Esophagus muscularis mucosa (tissue), 4 donors: ENCODE measurements at regions not wholly inside any gene's neighbourhood (a gene's known extent, or its start where the extent isn't known, plus 50 kb on each side); places are given as distances from the start of the nearest gene placed in this dataset.

Source experiments
- DNase-seq: peaks from one replicate; pipeline ENCODE4 v3.0.0-alpha.2; 2017; ENCODE audit errors: extremely low spot score
- H3K27ac ChIP-seq, 4 donors: fragments of 200-600 bp; sonication (generic); replicated peaks in 1 of 4; 1 replicate in 3 of 4; 2 replicates in 1 of 4; pipeline ENCODE4 v1.5.1; 2016 to 2019; ENCODE audit warnings: mild to moderate bottlenecking in 1 of 4
- H3K27me3 ChIP-seq, 4 donors: fragments of 200-600 bp; sonication (generic); one replicate each; pipeline versions ENCODE4 v1.5.1 to v1.6.0; 2016 to 2019
- H3K36me3 ChIP-seq, 4 donors: fragments of 200-600 bp; sonication (generic); one replicate each; pipeline ENCODE4 v1.5.1; 2016 to 2019
- H3K4me1 ChIP-seq, 4 donors: fragments of 200-600 bp; sonication (generic); one replicate each; pipeline ENCODE4 v1.5.1; 2016 to 2019
- H3K4me3 ChIP-seq, 4 donors: fragments of 200-600 bp; sonication (generic); 1 replicate in 2 of 4; 2 replicates in 2 of 4; pipeline ENCODE4 v1.5.1; 2016 to 2019; ENCODE audit warnings: mild to moderate bottlenecking in 4 of 4, moderate library complexity in 1 of 4
- H3K9me3 ChIP-seq, 4 donors: fragments of 200-600 bp; sonication (generic); 1 replicate in 3 of 4; 2 replicates in 1 of 4; pipeline ENCODE4 v1.5.1; 2016 to 2019
- CTCF ChIP-seq, 3 experiments: fragments of 200-600 bp in 2 of 3; fragments of 450-650 bp in 1 of 3; sonication (generic) in 2 of 3; IDR thresholded peaks; one replicate each; pipeline ENCODE4 v1.5.1; 2017 to 2019; ENCODE audit warnings: antibody characterized with exemption in 3 of 3, mild to moderate bottlenecking in 2 of 3, moderate library complexity in 1 of 3
- EP300 ChIP-seq: sonication (generic); formaldehyde crosslinking; IDR thresholded peaks from one replicate; pipeline ENCODE4 v1.6.1; 2017; ENCODE audit warnings: antibody characterized with exemption
- POLR2A ChIP-seq: fragments of 450-650 bp; IDR thresholded peaks from one replicate; pipeline ENCODE4 v1.6.1; 2017; ENCODE audit warnings: antibody characterized with exemption, moderate library complexity, mild to moderate bottlenecking, low read depth
- POLR2AphosphoS5 ChIP-seq, 2 donors: sonication (generic); formaldehyde crosslinking; IDR thresholded peaks; one replicate each; pipeline ENCODE4 v1.6.1; 2017; ENCODE audit warnings: antibody characterized with exemption in 2 of 2
- WGBS: methylation state at CpG from one replicate; pipeline ENCODE4 v1.1.5; 2018; 5-methylcytosine and 5-hydroxymethylcytosine counted together
- intact Hi-C: fragments of 100-400 bp; cut with DNase I; formaldehyde crosslinking; loops from one replicate; pipeline ENCODE4 v1.15.1; 2023

GRCh38 chr2:192347542-192347941 is 152.8 kb upstream of the TMEFF2 start:
- H3K27me3 ChIP-seq = no peaks in the 10 kb centered on the region
- H3K9me3 ChIP-seq = no peaks in the 10 kb centered on the region
- no peaks in the 10 kb centered on the region for H3K4me1 ChIP-seq
- no peaks in the 10 kb centered on the region for H3K36me3 ChIP-seq
- no peak for TF ChIP-seq POLR2AphosphoS5 (IDR thresholded peaks at IDR 0.05)
- TF ChIP-seq POLR2A = no peak
- no peak for TF ChIP-seq CTCF (IDR thresholded peaks at IDR 0.05)
- TF ChIP-seq EP300 = no peak
- 87% methylated on average over 3 of the region's 3 CpGs for WGBS
- H3K4me3 ChIP-seq = no peak overlapping the region
- H3K27ac ChIP-seq = no peak overlapping the region
- DNase-seq = no peak
- intact Hi-C loops = no loop called here

- no peak overlapping the region for H3K27ac ChIP-seq
- no peaks in the 10 kb centered on the region for H3K27me3 ChIP-seq
- H3K4me1 ChIP-seq = no peaks in the 10 kb centered on the region
- no peak for DNase-seq
- TF ChIP-seq CTCF (IDR thresholded peaks at IDR 0.05) (no peak), POLR2A (no peak), POLR2AphosphoS5 (IDR thresholded peaks at IDR 0.05) (no peak), EP300 (no peak)
- 86% methylated on average over 2 of the region's 2 CpGs for WGBS
- H3K36me3 ChIP-seq = no peaks in the 10 kb centered on the region
- intact Hi-C loops = no loop called here
- H3K9me3 ChIP-seq = no peaks in the 10 kb centered on the region
- no peak overlapping the region for H3K4me3 ChIP-seq
Measured at GRCh38 chr2:192345287-192345686, 150.6 kb upstream of the TMEFF2 start.

GRCh38 chr2:192333642-192334041 is 138.9 kb upstream of the TMEFF2 start:
- TF ChIP-seq POLR2AphosphoS5 (IDR thresholded peaks at IDR 0.05) = no peak
- TF ChIP-seq EP300 = no peak
- no peak for TF ChIP-seq CTCF (IDR thresholded peaks at IDR 0.05)
- TF ChIP-seq POLR2A = no peak
- DNase-seq = no peak
- intact Hi-C loops = no loop called here
- H3K27ac ChIP-seq = no peak overlapping the region
- no peaks in the 10 kb centered on the region for H3K27me3 ChIP-seq
- no peak overlapping the region for H3K4me3 ChIP-seq
- 81% methylated on average over 6 of the region's 6 CpGs for WGBS
- no peaks in the 10 kb centered on the region for H3K9me3 ChIP-seq
- H3K4me1 ChIP-seq = no peaks in the 10 kb centered on the region
- no peaks in the 10 kb centered on the region for H3K36me3 ChIP-seq

GRCh38 chr2:192328297-192328696 is 133.6 kb upstream of the TMEFF2 start:
- Histone ChIP-seq H3K36me3 (no peaks in the 10 kb centered on the region), H3K4me3 (no peak overlapping the region), H3K27me3 (no peaks in the 10 kb centered on the region), H3K27ac (no peak overlapping the region), H3K4me1 (no peaks in the 10 kb centered on the region), H3K9me3 (no peaks in the 10 kb centered on the region)
- 87% methylated on average over 3 of the region's 3 CpGs for WGBS
- DNase-seq = no peak
- intact Hi-C loops = no loop called here
- TF ChIP-seq POLR2A = no peak

GRCh38 chr2:192327576-192327975 is 132.8 kb upstream of the TMEFF2 start:
- TF ChIP-seq POLR2AphosphoS5 (IDR thresholded peaks at IDR 0.05) = no peak
- TF ChIP-seq POLR2A = no peak
- TF ChIP-seq CTCF (IDR thresholded peaks at IDR 0.05) = no peak
- TF ChIP-seq EP300 = no peak
- 71% methylated on average over 1 of the region's 1 CpG for WGBS
- Histone ChIP-seq H3K36me3 (no peaks in the 10 kb centered on the region), H3K4me1 (no peaks in the 10 kb centered on the region), H3K4me3 (no peak overlapping the region), H3K27ac (no peak overlapping the region), H3K27me3 (no peaks in the 10 kb centered on the region), H3K9me3 (no peaks in the 10 kb centered on the region)
- no peak for DNase-seq
- intact Hi-C loops = no loop called here
